GM21576 (cell line): ENCODE measurements at regions not wholly inside any gene's neighbourhood (a gene's known extent, or its start where the extent isn't known, plus 50 kb on each side); places are given as distances from the start of the nearest gene placed in this dataset.

Experiments used
- ATAC-seq: cut with Tn5 transposase; IDR thresholded peaks from one replicate; pipeline ENCODE4 v1.9.1; 2021; ENCODE audit warnings: mild to moderate bottlenecking, moderate library complexity; ENCODE audit not compliant: unreplicated experiment

DNA sequence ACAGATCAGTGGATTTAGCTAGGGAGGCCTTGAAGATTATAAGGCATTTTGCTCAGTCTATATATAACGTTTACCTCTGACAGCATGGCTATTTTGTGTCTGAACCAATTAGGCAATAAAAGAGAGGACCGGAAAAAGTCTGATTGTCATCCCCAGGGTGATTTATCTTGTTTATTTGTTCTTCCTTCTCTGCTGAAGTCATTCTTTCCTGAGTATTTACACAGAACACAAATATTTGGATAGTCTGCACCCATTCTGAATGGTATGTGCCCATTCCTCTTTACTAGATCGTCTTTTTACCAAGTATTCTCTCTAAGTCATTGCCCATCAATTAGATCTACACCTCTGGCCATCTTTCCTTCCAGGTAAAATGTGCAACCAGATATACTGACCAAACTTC, 1602.9 kb downstream of the KCNT2 start:
- no peak for ATAC-seq

DNA sequence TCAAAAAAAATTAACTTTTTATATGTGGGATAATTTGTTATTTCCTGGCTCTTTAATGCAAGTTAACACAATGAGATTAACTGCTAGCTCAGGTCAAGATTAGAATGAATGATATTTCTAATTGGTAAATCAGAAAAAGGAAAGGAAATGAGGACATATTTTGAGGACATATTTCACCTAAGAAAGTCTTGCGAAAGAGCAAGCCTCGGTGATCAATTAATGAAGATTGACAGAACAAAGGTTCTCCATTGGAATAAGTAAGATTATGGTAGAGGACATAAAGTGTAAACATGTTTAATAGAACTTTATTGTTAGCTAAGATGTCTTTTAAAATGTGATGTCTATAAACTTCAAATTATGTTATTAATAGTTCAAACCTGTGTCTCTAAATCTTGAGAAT, 1617.8 kb downstream of the KCNT2 start:
- ATAC-seq: no peak

DNA sequence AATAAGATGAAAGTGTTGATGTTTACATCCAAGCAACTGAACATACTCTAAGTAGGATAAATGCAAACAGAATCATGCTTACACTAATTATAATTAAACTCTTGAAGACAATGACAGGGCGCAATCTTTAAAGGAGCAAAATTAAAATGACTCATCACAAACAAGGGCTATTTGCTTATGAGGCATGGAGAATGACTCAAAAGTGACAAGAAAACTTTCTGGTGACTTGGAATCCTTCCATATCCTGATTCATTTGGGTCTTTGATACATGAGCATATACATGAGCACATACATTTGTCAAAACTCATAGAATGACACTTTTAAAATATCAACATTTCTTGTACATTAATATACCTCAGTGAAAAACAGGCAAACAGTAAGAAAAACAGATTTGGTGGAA, 1632.3 kb downstream of the KCNT2 start:
- ATAC-seq: no peak

DNA sequence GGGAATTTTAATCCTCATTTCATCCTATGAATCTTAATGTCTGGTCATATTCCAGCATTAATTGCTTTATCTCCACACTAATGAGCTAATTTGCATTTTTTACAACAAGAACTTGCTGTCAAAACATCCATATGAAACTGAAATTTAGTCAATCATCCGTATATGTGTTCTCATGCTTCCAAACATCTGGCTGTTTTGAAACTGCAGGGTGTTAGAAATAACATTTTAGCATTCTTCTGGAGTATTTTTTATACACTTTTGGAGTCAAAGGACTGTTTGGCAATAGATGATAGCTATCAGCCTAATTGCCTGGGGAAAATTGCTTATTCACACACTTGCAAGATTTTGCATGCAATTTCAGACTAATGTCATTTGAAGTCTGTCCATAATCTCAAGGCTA, 1639.3 kb downstream of the KCNT2 start:
- ATAC-seq: no peak

DNA sequence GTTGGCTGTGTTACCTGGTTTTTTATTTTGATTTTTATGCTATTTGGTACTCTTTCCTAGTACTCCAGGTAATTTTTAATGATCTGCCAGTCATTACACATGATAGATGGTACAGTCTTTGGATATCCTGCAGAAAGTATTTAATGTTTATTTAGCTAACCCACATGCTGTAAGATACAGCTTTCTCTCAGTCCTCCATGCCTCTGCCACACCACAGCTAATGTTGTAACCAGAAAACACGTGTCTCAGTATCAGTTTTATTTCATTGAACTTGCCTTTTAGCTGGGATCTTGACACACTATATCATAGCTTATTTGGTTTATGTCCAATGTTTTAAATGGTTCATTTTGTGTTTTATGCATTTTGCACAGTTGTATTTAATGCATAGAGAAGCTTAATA, 1648.4 kb downstream of the KCNT2 start:
- ATAC-seq: no peak

DNA sequence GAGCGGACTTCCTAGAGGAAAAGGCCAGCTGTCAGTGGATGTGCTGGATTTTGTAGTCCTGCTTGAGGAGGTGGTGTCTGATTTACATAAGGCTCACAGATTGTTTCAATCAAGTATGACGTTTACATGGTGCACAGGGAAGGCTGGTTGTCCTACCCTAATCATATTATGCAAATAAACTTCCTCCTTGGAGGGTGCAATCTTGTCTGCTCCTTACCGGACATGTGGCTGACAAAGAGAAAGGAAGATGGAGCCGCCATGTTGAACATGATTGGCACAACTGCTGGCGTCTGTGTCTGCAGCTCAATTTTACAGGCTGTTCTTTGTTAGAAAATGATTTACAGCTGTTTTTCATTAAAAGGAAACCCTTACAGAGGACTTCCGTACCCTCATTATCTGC, 1656.1 kb downstream of the KCNT2 start:
- ATAC-seq: no peak

DNA sequence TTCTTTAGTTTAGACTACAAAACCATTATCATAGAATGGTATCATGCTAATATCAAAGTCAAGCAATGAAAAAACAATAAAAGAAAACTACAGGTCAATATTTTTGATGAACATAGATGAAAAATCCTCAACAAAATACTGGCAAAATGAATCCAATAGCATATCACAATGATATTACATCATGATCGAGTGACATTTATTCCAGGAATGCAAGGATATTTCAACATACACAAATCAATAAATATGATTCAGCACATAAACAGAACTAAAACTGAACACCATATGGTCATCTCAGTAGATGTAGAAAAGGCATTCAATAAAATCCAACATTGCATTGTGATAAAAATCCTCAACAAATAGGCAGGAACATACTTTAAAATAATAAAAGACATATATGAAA, 1657.7 kb downstream of the KCNT2 start:
- ATAC-seq: no peak

DNA sequence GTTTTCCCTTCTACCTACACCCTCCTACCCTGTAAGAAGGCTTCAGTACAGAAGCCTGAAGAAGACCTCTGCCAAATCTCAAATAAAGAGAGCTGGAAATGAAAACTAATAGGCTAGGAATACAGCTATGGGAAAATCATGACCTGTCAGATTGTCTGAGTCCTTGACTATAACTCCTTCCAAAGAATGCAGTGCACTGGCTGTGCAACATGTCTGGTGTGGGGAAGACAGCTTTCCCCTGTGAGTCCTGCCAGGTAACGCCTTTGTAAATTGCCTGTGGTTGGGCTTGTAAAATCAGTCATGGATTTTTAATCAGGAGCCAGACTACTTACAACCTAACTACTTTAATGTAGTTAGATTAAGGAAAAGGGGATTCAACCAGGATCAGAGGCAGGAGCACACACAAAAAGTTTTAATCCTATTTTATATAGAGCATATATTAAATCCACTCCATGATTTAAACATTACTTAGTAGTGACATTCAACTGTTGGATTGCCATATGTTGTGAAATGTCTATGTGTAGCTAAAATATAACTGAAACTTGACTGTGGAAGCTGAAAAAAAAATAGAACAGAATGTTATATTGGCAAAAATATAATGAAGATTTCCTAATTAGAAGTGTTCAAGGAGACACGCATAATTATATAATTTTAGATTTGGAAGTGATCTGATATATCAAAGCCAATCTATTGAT, 1667.8 kb downstream of the KCNT2 start:
- ATAC-seq: no peak

DNA sequence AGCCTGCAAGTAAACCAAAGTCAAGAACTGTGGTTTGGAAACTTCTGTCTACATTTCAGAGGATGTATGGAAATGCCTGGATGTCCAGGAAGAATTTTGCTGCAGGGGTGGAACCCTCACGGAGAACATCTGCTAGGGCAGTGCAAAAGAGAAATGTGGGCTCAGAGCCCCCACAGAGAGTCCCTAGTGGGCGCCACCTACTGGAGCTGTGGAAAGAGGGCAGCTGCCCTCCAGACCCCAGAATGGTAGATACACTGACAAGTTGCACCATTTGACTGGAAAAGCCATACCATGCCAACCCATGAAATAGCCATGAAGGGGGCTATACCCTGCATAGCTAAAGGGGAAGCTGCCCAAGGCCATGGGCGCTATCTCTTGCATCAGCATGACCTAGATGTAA, 1672.4 kb downstream of the KCNT2 start:
- no peak for ATAC-seq

DNA sequence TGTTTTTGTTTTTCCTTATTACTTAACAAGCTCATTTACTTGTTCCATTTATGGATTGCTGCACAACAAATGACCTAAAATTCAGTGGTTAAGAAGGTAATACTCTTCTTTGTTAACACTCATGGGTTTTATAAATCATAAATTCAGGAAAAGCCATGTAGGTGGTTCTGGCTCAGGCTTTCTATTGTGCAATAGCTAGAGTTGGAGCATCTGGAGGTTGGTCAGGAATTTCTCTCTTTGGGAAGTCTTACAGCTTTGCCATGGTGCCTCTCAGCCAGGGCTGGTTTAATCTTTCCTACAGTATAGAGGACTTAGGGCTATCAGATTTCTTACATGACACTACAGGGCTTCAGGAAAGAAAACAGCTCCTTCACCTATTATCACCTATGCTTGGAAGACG, 1677.1 kb downstream of the KCNT2 start:
- ATAC-seq: no peak

DNA sequence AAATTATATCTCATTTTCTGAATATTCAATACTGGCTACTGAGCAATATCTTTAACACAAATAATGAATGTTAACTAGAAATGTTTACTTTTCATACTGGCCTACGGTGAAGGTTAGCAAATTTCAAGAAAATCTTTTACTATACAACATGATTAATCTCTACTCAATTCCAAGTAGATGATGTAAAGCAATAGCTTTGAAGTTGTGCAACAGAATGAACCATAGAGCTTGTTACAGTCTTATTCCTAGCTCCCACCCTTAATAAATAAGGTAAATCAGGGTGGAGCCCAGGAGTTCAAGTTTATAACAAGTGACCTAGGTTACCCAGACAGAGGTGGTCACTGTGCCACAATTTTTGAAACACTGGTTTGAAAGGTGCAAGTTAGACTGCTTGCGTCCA, 1678.1 kb downstream of the KCNT2 start:
- no peak for ATAC-seq

DNA sequence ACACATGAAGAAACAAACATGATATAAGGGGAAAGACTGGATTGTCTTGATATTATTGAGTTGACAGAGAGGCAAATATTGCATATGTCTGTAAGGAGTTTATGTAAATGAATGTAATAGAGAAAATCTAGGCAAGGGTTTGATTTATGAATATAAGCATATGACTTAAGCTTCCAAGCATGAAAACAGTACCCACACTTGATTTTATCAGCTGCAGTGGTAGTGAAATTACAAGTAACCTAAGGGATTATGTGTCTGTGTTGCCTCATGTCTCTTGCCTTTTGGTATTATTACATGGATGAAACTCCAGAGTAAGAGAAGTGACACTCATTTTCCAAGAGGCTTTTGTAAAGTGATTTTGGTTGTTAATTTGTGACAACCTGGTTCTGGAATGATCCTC, 1678.9 kb downstream of the KCNT2 start:
- no peak for ATAC-seq

DNA sequence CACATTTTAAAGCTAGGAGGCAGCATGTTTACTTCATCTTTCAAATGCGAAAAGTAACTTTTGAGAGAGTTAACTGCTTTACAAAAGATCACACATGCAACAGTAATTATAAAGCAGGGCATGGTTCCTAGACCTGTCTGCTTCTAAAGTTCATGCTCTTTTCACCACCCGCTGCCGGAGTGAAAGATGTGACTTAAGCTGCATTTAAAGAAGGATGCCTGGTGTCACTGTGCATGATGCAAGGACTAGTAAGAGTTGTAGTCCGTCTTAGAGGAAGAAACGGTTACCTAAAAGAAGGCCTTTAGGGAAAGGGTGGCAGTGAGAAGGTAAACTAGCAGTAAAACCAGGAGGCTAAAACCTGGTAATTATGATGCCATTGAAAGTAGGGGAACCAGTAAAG, 1689.1 kb downstream of the KCNT2 start:
- ATAC-seq: no peak

DNA sequence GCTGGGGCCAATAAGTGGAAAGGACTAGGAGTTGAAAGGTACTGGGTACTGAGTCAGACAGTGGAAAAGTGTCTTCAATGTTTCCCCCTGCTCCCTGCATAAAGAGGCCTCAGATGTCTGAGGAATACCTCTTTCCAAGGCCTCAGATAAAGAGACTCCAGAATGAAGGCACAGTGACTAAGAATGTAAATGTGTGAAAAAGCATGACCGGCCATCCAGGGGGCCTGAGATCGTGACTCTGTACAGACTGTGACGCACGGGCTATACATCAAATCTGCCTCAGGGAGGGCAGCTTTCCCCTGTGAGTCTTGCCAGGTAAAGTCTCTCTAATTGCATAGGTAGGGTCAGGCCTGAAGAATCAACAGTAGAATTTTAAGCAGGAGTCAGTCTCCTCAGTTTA, 1690.5 kb downstream of the KCNT2 start:
- ATAC-seq: no peak

DNA sequence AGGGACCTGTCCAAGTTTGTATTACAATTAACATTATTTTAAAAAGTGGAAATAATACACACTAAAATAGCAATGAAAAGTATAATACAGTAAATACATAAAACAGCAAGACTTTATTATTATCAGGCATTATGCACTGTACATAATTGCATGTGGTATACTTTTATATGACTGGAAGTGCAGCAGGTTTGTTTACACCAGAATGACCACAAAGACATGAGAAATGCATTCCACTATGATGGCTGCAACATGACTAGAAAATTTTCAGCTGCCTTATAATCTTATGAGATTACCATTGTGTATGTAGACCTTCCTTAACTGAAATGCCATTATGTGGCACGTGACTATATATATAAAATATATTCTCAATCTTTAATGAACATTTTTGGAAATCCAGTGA, 1699.6 kb downstream of the KCNT2 start:
- ATAC-seq: no peak

DNA sequence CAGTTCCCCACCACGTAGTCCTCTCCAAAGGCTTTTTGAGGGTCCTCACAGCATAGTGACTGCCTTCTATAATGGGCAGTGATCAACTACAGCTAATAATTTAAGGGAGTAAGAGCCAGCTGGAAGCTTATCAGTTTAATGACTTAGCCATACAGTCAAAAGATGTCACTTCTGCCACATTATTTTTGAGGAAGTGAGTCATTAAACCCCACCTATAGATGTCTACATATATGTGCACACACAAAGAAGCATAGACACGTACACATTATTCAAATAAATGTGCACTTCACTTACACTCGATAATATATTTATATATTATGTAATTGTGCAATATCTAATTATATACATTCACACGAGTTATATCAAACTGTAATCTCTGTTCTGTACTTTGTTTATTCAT, 1704.7 kb downstream of the KCNT2 start:
- ATAC-seq: no peak

DNA sequence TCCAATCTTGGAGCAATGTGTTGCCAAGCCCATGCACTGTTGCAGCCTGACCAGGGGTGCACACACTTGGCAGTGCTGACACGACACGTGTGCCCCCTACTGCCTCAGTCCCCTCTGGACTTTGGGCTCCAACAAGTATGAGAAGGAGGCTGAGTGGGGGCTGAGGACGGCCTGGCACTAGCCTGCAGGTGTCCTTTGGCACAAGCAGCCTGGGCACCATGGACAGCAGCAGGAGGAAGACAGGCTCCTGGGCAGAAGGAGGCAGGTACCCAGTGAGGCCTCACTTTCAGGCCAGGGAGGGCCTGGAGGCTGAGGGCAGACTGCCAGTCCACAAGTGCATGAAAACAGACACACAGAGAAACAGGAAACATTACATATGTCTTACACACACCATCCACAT, 1702.9 kb upstream of the B3GALT2 start:
- ATAC-seq: no peak

DNA sequence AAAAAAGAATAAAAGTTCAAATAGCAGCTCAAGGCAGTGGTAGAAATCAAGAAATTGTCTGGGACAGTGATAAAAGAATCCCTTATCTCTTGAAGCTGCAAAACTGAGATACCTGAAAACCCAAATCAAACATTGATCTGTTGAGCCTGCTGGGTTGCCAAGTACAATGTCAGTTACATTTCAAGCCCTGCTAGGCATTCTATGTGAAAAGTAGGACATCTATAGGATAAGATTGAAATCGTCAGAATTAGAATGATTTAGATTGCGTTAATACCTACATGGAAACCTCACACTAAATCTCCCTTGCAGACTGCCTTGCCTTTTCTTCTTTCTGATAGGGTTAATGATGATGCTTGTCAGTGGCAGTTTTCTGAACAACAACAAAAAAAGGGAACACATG, 1684.4 kb upstream of the B3GALT2 start:
- no peak for ATAC-seq

DNA sequence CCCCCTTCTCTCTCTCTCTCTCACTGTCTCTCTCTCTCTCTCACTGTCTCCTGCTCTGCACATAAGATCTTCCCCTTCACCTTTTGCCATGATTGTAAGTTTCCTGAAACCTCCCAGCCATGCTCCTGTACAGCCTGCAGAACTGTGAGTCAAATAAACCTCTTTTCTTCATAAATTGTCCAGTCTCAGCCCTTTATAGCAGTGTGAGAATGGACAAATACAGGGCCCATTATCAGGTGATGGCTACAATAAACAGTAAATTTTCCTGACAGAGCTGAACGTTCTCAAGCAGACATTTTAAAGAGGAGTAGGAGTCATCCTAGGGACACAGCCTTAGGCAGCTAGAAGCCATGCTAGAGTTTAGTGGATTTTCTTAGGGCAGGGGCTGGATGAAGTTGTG, 1679.7 kb upstream of the B3GALT2 start:
- ATAC-seq: no peak

DNA sequence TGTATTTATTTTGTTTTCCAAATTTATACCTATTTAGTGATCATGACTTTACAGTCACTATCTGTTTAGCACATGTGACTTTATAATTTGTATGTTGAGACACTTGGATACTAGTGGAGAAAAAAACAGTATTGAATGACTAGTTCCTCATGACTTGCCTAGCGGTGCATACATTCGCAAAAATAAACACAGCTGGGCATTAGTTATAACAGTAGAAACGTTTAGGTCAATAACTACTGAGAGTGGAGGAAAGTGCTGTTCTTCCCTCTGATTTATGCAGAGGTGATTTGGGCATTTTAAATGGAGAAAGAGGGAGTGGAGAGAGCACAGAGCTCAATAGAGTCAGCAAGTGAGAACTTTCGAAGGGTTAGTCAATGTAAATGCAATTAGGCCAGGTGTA, 1679.0 kb upstream of the B3GALT2 start:
- ATAC-seq: no peak

DNA sequence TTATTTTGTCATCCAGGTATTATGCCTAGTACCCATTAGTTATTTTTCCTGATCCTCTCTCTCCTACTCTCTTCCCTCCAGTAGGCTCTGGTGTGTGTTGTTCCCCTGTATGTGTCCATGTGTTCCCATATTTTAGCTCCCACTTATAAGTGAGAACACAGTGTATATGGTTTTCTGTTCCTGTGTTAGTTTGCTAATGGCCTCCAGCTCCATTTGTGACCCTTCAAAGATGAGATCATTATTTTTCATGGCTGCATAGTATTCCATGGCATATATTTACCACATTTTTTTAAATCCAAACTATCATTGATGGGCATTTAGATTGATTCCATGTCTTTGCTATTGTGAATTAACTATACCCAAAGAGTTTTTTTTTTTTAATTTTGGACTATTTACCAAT, 1675.7 kb upstream of the B3GALT2 start:
- ATAC-seq: no peak

DNA sequence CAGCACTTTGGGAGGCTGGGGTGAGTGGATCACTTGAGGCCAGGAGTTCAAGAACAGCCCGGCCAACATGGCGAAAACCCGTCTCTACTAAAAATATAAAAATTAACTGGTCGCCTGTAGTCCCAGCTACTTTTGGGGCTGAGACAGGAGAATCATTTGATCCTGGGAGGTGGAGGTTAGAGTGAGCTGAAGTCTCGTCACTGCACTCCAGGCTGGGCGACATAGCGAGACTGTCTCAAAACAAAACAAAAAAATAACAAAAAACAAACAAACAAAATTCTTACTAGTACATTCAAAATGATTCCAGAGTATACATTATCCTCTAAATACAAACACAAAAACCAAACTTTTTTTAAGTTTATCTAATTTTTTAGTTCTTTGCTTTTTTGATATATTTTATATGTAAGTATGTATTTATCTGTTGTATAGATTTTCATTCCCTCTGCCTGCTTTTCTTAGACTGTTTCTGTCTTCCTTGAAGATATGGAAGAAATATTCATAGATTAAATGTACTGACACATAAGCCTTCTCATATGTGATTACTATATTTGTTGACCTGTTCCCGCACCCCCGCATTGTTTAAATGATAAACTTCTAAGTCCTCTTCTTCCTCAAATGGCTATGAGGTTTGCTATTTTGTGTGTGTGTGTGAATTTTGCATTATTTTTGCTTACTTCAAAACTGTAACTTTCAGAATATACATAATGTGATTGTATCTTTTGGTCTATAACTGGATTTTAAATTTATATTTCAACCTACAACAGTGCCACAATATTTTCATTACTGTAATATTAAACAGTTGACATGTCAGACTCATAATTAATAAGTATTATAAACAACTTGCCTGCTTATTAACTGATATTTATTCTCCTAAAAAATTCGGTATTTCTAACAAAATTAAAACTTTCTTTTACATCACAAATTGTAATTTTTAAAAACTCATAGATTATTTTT, 1674.1 kb upstream of the B3GALT2 start:
- no peak for ATAC-seq
